ENCODE measurements at regions not wholly inside any gene's neighbourhood (a gene's known extent, or its start where the extent isn't known, plus 50 kb on each side); places are given as distances from the start of the nearest gene placed in this dataset.
"Not testable (repeated sequence)": the region's sequence is repeated elsewhere in the genome, so short reads cannot be mapped to it uniquely, and the experiment has no call there.

DNA sequence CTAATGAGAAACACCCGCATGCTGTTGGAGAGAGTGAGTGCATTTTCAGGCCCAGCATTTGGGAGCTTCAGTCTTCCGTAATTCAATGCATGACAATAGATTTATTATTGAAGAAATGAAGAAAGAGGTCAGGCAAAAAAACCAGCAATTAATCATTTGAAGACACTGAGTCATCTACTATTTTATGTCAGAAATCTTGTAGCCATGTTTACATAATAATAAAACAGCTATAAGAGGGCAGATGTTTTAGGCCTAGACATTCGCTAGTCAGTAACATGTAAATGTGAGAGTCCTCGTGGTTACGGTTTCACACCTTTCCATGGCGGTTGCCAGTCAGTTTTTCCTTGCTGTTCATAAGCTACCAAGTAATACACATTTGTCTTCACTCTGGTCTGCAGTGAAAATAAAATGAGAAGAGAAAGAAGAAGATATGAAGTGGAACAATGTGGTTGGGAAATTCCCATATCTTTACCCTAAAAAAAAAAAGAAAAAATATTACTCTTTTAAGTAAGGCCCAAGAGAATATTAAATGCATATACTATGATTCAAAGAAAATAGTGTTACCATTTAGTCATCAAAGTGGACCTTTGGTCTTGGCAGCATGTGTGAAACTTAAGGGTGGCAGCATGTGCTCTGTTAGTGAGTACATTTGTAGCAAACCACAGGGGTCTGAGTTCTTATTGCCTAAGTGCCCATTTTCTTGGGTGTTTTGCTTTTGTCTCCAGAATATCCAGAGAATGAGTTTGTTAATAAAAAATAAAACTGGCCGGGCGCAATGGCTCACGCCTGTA, 140.5 kb upstream of the TBL1XR1 start:
- peak in 2 of 3 donors; percentile 61 to 74 for DNase-seq (ENCODE audit: low read depth in 3 of 3)

DNA sequence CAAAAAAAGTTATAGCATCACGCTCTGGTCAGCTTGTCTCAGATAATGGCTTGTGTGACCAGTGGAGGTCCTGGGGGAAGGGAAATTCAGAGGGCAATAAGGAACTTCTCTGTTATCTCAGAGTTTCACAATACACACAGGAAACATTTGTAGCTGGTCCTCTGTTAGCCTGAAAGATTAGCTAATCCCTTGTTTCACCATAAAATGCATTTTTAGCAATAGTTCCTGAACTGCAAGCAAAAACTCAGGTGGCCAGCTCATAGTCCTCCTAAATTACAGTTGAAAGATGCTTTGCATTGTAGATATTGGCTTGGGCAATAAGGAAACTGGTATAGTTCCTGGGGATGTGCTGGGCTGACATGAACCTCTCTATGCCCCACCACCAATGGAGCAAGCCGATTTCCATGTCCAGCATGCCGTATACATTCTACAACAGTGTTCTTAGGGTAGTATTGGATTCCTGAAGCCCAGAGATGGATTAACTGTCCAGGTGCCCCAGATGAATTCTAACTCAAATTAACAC, 141.5 kb upstream of the TBL1XR1 start:
- no peak for DNase-seq (ENCODE audit: low read depth in 3 of 3)

DNA sequence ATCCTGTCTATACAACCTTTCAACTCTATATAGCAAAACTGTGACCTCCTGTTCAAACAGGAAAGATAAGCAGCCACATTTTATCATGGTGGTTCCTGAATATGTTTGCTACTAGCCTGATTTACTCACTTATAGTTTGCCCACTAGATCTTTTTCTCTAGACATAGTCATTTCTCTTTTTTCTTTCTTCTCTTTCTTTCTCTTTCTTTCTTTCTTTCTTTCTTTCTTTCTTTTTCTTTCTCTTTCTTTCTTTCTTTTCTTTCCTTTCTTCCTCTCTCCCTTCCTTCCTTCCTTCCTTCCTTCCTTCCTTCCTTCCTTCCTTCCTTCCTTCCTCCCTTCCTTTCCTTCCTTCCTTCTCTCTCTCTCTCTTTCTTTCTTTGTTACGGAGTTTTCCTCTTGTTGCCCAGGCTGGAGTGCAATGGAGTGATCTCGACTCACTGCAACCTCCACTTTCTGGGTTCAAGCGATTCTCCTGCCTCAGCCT, 142.0 kb upstream of the TBL1XR1 start:
- DNase-seq (ENCODE audit: low read depth in 3 of 3): not testable (repeated sequence)

DNA sequence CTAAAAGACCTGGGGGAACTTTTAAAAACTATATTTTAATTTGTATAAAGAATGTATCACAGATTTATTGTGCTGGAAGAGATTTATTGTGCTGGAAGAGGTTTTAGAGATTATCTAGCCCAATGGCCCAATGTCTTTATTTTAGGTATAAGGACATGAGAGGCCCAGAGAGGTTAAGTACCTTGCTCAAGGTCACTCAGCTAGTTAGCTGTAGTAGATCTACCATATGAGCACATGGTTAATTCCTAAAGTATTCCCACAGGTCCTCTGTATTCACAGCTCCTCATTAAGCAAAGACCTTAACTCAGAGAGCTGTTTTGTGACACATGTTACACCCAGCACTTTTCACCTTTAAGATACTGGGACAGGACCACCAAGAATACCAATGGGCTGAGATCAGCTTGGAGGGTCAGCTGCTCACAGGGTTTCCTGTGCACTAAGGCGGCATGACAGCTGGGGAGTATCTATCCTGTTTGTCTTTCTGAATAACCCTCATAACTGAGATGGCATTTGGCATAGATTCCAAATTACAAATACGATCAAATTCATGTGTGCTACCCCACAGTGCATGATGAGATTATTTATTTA, 143.1 kb upstream of the TBL1XR1 start:
- no peak for DNase-seq (ENCODE audit: low read depth in 3 of 3)

DNA sequence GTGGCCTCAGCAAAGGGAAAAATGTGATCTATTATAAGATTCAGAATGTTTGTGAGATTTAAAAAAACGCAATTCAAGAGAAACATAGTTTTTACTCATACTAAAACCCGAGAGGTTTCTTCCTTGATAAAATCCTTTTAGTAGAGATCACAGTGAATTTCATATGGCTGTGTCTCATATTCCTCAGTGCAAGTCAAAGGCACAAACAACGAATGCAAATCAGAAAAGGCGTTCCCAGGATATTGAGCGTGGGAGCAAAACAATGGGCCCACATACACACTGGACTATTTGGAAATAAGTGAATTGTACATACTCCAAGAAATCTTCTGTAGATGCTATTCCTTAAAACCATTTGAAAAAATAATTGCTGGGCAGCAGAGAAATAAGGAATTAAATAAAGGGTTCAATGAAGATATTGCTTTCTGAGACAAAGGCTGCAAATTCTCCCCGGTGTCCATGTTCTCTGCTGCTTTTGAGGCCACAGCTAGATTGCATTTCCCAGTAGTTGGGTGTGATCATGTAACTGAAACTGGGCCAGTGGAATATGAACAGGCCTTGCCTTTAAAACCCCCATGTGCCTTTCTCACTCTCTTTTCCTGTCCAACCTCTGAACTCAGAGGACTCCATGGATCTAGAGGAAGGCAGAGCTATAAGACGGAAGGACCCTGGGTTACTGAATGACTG, 144.6 kb upstream of the TBL1XR1 start:
- no peak for DNase-seq (ENCODE audit: low read depth in 3 of 3)

DNA sequence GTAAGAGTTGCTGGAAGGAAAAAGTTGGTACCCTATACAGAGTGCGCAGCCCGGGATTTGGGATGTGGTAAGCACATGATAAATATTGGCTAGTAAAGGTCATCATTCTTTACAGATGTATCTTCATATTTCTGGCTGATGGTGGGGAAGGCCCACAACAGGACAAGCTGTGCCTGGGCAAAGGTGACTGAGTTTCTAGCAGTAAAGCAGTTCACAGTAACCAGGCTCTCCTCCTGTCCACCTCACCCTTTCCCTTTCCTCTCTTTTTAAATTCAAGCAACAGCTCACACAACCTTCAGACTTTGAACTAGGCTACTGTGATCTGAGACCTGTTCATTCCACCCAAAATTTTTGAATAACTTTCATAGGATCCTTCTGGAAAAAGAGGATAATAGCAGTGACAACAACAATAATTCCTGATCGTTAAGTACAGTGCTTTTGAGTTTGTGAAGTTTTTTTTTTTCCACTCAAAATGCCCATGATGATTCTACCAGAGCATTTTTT, 145.9 kb upstream of the TBL1XR1 start:
- DNase-seq (ENCODE audit: low read depth in 3 of 3): no peak

DNA sequence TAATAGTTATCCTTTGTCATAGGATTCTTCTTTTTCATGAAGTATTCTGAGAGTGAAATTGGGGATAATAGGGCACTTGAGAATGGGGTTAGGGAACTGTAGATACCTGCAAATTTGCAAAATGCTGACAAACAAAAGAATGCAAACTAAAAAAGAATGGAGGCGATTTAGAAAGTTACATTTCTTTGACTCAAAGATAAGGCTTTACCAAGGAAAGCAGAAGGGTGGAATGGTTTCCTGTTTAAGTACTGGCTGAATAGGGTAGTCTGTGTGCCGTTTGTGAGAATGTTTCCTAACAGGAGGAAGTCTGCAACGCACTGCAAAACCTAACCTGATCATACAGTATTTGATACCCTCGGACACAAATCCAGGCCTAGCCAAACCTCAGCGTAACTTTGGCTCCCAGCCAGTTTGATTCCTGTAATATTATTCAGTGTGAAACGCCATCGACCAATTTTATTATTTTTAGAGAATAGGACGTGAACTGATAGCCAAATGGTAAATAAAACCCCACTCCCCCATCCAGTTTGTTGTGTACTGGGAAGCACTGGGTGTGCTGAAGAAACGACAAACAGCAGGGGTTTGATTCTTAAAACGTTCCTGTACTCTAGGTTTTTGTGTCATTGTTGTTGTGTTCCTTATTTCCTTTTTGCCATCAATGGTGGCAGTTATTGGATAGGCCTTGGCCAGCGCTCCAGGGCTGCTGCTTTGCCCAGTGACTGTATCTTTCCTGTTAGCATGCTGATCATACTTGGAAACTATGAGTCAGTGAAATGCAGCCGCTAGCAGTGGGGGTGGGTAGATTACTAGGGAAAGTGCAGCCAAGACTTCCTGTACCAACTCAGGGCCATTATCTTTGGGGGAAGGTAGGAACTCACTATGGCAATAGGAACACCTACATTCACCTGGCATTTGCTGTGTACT, 148.0 kb upstream of the TBL1XR1 start:
- DNase-seq (ENCODE audit: low read depth in 3 of 3): peak in 1 of 3 donors; percentile 64

DNA sequence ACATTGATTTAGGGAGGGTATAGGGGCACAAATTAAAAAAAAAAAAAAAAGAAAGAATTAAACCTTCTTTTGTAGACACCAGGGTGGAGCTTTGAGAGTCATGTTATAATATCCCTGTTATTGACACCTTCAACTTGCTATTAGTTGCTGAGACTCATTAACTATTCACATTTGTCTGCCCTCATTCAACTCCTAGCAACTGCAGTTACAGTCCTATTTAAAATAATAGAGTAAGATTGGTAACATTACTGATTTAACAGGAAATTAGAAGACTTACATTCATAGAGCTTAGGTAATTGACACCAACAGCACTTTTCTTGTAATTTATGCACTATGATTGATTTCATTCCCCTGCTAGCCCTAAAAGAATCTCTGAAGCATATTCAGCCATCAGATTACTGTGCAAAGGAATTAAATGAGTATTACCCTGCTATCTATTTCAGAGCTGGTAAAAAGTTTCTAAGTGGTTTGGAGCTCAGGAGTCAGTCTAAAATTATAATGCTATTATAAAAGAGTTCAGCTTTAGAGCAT, 148.8 kb upstream of the TBL1XR1 start:
- DNase-seq (ENCODE audit: low read depth in 3 of 3): no peak

DNA sequence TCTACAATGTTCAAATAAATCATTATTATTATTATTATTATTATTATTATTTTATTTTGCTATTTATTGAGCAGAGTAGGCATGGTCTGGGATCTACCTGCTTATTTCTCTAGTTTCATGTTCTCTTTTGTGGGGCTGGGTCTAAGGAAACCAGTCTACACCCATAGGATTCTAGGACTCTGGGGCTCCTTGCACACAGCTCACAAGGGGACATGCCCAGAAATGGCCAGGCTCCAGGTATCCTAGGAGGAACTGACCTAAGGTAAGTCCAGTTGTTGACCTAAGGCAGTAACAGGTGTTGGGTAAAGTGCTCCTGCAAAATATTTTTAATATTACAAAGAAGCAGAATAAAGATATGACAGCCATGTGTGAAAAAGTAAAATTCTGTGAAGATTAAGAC, 149.6 kb upstream of the TBL1XR1 start:
- no peak for DNase-seq (ENCODE audit: low read depth in 3 of 3)

DNA sequence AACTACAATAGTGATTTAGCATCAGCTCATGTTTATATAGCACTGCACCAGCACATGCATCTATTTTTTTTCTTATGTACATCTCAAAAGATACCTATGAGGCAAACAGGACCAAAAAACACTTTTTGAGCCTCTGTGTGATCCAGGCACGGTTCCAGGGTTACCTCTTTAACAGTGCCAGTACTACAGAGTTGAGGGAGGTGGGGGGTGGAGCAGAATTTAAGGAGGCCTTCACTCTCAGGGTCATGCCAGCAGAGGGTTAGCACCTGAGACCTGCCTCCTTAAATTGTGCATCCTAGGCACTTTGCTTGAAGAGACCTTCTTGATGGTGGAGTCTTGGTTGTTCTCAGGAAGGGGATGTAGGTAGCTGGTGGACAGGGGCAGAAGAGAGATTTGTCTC, 150.3 kb upstream of the TBL1XR1 start:
- DNase-seq (ENCODE audit: low read depth in 3 of 3): no peak

DNA sequence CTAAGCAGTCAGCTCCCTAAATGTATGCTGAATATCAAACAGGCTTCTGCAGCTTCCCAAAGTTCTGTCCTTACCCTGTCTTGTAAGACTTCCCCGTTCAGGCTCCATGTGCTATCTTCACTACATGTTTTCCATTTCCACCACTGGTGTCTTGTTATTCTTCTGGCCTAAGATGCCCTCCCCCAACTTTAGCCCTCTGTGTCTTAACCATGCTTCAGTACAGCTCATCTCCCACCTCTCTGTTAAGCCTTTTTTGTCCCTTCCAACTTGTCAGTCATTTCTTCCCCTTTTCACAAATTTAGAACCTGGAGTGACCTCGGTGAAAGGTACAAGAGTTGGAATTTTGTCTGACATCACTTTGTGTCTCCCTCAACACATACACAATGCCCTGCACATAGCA, 151.7 kb upstream of the TBL1XR1 start:
- no peak for DNase-seq (ENCODE audit: low read depth in 3 of 3)

DNA sequence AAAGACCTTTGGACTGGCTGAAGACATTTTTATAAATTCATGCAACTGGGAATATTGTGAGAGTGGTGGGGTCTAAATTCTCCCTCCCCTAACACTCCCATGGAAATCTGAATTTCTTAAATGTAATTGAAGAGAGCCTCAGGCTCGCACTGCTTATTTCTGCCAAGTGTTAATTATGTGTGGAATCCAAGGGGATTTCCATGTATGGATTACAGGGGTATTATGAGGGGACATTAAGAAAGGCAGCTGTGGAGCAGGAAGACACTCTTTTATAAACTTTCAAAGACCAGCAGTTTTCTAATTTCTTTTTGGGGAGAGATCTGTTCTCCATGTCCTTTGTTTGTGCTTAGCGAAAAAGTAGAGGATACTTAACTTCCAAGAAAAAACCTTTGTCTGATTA, 152.1 kb upstream of the TBL1XR1 start:
- DNase-seq (ENCODE audit: low read depth in 3 of 3): no peak

DNA sequence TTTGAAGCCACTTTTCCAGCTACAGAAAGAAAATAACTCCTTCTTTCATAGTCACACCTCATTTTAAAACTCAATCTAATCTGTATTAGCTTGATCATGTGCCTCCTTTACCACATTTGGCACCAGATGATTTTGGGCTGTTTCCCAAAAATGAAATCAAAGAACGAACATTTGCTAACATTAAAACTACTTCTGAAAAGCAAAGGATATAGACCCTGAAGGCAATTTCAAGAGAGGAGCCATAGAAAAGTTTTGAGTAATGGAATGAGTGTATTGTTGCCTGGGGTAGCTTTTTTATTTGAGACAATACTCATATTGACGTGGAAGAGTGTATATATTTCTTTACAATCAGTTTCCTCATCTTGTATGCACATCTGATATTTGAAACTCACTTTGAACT, 152.8 kb upstream of the TBL1XR1 start:
- DNase-seq (ENCODE audit: low read depth in 3 of 3): no peak

DNA sequence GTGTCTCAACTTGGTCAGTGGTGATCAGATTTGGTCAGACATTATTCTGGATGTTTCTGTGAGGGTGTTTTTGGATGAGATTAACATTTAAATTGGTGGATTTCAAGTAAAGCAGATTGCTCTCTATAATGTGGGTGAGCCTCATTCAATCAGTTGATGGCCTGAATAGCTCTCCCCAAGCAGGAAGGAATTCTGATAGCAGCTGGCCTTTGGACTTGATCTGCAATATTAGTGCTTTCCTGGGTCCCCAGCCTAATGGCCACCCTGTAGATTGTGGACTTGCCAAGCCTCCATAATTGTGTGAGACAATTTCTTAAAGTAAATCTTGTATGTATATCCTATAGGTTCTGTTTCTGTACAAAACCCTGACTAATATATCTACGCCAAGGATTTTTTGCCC, 153.9 kb upstream of the TBL1XR1 start:
- no peak for DNase-seq (ENCODE audit: low read depth in 3 of 3)

DNA sequence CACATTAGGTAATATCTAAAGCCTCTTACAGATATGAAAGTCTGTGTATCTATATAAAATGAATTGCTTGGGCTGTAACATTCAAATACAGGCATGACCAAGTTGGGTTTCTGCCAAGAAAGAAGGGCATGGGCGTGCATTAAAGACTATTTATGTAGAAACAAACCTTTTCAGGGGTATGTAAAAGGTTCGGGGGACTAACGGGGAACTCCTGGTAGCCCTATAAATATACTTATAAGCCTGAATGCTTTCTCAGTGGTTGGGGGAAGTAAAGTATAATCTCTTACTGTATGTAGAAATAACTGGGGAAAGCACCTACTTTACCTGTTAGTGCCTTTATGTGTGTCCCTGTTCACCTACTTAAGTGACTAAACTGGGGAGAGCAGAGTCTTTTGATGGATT, 154.5 kb upstream of the TBL1XR1 start:
- no peak for DNase-seq (ENCODE audit: low read depth in 3 of 3)

DNA sequence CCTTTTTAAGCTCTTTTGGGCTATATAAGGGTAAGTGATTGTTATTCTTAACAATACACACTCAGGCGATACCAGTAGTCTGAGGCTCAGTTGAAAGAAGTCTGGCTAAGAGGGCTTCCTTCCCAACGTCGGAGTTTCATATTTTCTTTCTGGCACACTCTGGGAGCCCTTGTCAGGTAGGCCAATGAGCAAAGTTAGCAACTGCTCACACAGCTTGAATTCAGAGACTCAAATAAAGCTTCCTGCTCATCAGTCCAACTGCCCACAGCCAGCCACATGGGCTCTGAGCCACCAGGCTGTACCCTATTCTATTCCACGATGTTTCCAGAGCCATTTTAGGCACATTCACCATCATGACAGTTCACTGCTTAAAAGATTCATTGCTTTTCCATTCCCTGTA, 155.1 kb upstream of the TBL1XR1 start:
- no peak for DNase-seq (ENCODE audit: low read depth in 3 of 3)

DNA sequence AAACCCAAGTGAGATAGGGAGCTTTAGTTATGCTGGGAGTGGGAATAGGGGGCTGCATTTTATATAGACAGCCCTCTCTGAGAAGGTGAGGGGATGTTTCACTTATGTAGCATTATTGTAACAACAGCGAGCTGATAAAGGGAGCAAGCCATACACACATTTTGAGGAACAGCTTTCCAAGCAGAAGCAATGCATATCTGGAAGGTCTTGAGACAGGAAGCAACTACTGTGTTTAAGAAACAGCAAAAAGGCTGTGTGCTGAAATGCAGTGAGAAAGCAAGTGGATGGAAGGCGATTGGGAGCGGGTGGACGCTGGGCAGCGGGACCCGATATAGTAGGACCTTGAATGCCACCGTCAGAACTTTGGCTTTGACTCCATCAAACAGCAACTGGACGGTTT, 155.9 kb upstream of the TBL1XR1 start:
- no peak for DNase-seq (ENCODE audit: low read depth in 3 of 3)

DNA sequence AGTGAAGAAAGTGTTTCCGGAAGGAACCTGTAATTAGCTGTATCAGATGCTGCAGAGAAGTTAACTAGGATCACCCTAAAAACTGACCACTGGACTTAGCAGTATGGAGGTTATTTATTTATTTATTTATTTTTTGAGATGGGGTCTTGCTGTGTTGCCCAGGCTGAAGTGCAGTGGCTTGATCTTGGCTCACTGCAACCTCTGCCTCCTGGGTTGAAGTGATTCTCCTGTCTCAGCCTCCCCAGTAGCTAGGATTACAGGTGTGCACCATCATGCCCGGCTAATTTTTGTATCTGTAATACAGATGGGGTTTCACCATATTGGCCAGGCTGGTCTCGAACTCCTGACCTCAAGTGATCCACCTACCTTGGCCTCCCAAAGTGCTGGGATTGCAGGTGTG, 156.6 kb upstream of the TBL1XR1 start:
- not testable (repeated sequence) for DNase-seq (ENCODE audit: low read depth in 3 of 3)

DNA sequence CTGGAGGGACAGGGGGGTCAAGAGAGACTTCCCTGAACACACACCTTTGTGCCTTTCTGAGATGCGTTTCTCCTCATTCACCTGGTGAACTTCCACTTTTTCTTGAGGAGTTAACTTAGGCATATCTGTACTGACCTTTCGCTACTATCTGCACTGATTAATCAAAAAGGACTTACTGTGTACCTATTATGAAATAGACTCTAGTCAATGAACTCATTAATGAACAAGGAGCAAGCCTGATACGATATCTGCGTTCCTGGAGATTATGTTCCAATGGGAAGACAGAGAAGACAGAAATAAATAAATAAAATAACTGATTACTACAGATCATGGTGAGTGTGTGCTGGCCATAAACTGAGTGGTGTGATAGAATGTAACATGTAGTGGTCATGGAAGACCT, 157.2 kb upstream of the TBL1XR1 start:
- DNase-seq (ENCODE audit: low read depth in 3 of 3): no peak

DNA sequence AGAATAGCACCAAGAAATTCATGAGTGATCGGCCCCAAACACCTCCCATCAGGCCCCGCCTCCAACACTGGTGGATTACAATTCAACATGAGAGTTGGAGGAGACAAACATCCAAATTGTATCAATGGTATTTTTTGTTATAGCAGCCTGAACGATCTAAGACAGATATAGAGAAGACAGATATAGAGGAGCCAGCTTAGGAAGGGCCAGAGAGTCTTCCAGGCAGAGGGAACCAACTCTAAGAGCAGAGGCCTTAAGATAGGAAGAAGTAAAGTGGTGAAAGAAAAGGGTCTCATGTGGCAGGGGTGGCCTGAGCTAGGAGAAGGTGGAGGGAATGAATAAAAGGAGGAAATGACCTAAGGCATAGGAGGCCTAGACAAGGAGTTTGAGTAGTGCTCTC, 158.8 kb upstream of the TBL1XR1 start:
- DNase-seq (ENCODE audit: low read depth in 3 of 3): no peak

DNA sequence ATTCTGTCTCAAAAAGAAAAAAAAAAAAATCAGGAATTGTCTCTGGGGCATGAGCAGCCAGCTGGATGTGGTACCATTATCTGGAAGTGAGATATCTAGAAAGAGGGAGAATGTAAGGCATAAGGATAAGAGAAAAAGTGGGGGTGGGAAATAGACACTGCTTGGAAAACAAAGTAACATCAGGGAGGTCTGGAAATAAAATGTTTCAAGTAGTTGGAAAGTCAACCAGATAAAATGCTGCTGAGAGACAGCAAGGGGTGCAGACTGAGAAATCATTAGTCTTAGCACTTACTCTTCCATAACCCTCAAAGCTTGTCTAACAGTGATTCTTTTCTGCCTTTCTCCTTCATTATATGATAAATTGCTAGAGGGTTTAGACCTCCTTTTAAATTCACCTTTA, 159.7 kb upstream of the TBL1XR1 start:
- no peak for DNase-seq (ENCODE audit: low read depth in 3 of 3)
